Thoracic aorta (tissue), 2 donors: ENCODE measurements at regions not wholly inside any gene's neighbourhood (a gene's known extent, or its start where the extent isn't known, plus 50 kb on each side); places are given as distances from the start of the nearest gene placed in this dataset.

ENCODE experiments used
- ATAC-seq: fragments of 150-250 bp; one replicate; pipeline ENCODE4 v1.8.0; 2017; ENCODE audit warnings: low read depth; ENCODE audit not compliant: insufficient number of reproducible peaks, low FRiP score
- DNase-seq: peaks from one replicate; pipeline ENCODE4 v3.0.0-alpha.2; 2020; ENCODE audit warnings: low spot score
- H3K27ac ChIP-seq, 2 donors: fragments of 200-600 bp; sonication (generic); 1 replicate in 1 of 2; 2 replicates in 1 of 2; pipeline ENCODE4 v1.5.1; 2016; ENCODE audit warnings: mild to moderate bottlenecking in 2 of 2, moderate library complexity in 2 of 2
- H3K27me3 ChIP-seq: fragments of 200-600 bp; sonication (generic); replicated peaks from 2 replicates; pipeline ENCODE4 v1.6.0; 2016; ENCODE audit warnings: mild to moderate bottlenecking; ENCODE audit not compliant: insufficient read depth
- H3K36me3 ChIP-seq: fragments of 200-600 bp; sonication (generic); one replicate; pipeline ENCODE4 v1.5.1; 2016
- H3K4me1 ChIP-seq, 2 donors: fragments of 200-600 bp; sonication (generic); 1 replicate in 1 of 2; 2 replicates in 1 of 2; pipeline versions ENCODE4 v1.5.1 to v1.6.0; 2016; ENCODE audit warnings: low read depth in 2 of 2, mild to moderate bottlenecking in 1 of 2; ENCODE audit not compliant: control insufficient read depth in 1 of 2
- H3K4me3 ChIP-seq: fragments of 200-600 bp; sonication (generic); 2 replicates; pipeline ENCODE4 v1.5.1; 2016; ENCODE audit warnings: mild to moderate bottlenecking
- H3K9me3 ChIP-seq: fragments of 200-600 bp; sonication (generic); 2 replicates; pipeline ENCODE4 v1.5.1; 2016
- TF ChIP-seq, protein P1 (sequence below): fragments of 200-600 bp; sonication (generic); IDR thresholded peaks from one replicate; pipeline ENCODE4 v1.5.1; 2019; ENCODE audit warnings: antibody characterized with exemption

- Histone ChIP-seq H3K36me3 (no peaks in the 10 kb centered on the region), H3K4me1 (peaks cover 0 to 5% of the 10 kb centered on the region in 2 donors), H3K27me3 (no peaks in the 10 kb centered on the region), H3K9me3 (no peaks in the 10 kb centered on the region), H3K27ac (no peak overlapping the region), H3K4me3 (no peak overlapping the region)
- no peak for DNase-seq
- TF ChIP-seq, protein P1, sequence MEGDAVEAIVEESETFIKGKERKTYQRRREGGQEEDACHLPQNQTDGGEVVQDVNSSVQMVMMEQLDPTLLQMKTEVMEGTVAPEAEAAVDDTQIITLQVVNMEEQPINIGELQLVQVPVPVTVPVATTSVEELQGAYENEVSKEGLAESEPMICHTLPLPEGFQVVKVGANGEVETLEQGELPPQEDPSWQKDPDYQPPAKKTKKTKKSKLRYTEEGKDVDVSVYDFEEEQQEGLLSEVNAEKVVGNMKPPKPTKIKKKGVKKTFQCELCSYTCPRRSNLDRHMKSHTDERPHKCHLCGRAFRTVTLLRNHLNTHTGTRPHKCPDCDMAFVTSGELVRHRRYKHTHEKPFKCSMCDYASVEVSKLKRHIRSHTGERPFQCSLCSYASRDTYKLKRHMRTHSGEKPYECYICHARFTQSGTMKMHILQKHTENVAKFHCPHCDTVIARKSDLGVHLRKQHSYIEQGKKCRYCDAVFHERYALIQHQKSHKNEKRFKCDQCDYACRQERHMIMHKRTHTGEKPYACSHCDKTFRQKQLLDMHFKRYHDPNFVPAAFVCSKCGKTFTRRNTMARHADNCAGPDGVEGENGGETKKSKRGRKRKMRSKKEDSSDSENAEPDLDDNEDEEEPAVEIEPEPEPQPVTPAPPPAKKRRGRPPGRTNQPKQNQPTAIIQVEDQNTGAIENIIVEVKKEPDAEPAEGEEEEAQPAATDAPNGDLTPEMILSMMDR, result no peak
- no peak for ATAC-seq
Measured at GRCh38 chr16:79792076-79792475, 191.5 kb upstream of the MAF start.

DNA sequence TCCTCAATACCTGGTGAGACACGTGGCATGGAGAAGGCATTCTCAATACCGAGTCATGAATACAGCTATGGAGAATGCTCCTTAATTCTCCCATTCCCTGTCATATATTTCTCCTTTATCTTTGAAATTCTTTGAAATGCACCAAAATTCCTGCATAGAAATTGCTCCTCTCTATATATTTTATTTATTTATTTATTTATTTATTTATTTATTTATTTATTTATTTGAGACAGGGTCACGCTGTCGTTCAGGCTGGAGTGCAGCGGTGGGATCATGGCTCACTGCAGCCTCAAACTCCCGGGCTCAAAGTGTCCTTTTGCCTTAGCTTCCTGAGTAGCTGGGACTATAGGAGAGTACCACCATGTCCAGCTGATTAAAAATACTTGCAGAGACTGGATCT lies 190.3 kb upstream of the MAF start:
- Histone ChIP-seq H3K4me1 (peaks cover 0 to 5% of the 10 kb centered on the region in 2 donors), H3K9me3 (no peaks in the 10 kb centered on the region), H3K36me3 (no peaks in the 10 kb centered on the region), H3K27me3 (no peaks in the 10 kb centered on the region), H3K27ac (no peak overlapping the region), H3K4me3 (no peak overlapping the region)
- TF ChIP-seq, protein P1, result no peak
- ATAC-seq (no peak), DNase-seq (no peak)

- H3K27ac ChIP-seq, result no peak overlapping the region
- DNase-seq (no peak), ATAC-seq (no peak)
- H3K27me3 ChIP-seq, result no peaks in the 10 kb centered on the region
- H3K36me3 ChIP-seq, result no peaks in the 10 kb centered on the region
- H3K9me3 ChIP-seq, result no peaks in the 10 kb centered on the region
- H3K4me1 ChIP-seq, result peaks cover 0 to 5% of the 10 kb centered on the region in 2 donors
- TF ChIP-seq, protein P1, result no peak
- no peak overlapping the region for H3K4me3 ChIP-seq
Measured at GRCh38 chr16:79788949-79789348, 188.4 kb upstream of the MAF start.

- ATAC-seq (no peak), DNase-seq (no peak)
- Histone ChIP-seq H3K27me3 (no peaks in the 10 kb centered on the region), H3K36me3 (no peaks in the 10 kb centered on the region), H3K27ac (no peak overlapping the region), H3K4me3 (no peak overlapping the region), H3K4me1 (peaks cover 0 to 5% of the 10 kb centered on the region in 2 donors), H3K9me3 (no peaks in the 10 kb centered on the region)
- TF ChIP-seq, protein P1, result no peak
Measured at GRCh38 chr16:79786389-79786788, 185.9 kb upstream of the MAF start.

DNA sequence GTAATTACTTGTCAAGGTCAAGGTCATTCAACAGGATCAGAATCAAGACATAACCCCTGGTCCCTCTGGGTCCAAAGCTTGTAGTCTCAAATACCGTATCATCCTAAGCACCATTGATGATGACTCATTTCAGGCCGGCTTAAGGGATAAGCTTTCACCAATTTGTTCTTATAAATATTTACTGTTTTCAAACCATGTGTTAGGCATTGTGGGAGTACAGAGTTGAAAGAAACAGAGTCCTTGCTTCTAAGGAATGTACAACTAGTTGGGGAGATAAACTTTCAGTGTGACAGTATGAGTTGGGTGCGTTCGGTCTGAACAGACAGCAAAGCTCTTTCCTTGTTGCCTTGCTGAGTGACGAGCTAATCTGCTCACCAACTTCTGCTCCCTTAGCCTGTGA lies 183.5 kb upstream of the MAF start:
- Histone ChIP-seq H3K4me3 (no peak overlapping the region), H3K36me3 (no peaks in the 10 kb centered on the region), H3K27me3 (no peaks in the 10 kb centered on the region), H3K9me3 (no peaks in the 10 kb centered on the region), H3K27ac (no peak overlapping the region), H3K4me1 (no peaks in the 10 kb centered on the region)
- DNase-seq, result no peak
- no peak for ATAC-seq
- TF ChIP-seq, protein P1, result no peak
